Activated CD8-positive, alpha-beta memory T cell treated with anti-CD3 and anti-CD28 coated beads for 24 hours (primary cell): ENCODE measurements at regions not wholly inside any gene's neighbourhood (a gene's known extent, or its start where the extent isn't known, plus 50 kb on each side); places are given as distances from the start of the nearest gene placed in this dataset.
"Not testable (repeated sequence)": the region's sequence is repeated elsewhere in the genome, so short reads cannot be mapped to it uniquely, and the experiment has no call there.

Experiments used
- DNase-seq: peaks from one replicate; pipeline ENCODE4 v3.0.0-alpha.2; 2020

DNA sequence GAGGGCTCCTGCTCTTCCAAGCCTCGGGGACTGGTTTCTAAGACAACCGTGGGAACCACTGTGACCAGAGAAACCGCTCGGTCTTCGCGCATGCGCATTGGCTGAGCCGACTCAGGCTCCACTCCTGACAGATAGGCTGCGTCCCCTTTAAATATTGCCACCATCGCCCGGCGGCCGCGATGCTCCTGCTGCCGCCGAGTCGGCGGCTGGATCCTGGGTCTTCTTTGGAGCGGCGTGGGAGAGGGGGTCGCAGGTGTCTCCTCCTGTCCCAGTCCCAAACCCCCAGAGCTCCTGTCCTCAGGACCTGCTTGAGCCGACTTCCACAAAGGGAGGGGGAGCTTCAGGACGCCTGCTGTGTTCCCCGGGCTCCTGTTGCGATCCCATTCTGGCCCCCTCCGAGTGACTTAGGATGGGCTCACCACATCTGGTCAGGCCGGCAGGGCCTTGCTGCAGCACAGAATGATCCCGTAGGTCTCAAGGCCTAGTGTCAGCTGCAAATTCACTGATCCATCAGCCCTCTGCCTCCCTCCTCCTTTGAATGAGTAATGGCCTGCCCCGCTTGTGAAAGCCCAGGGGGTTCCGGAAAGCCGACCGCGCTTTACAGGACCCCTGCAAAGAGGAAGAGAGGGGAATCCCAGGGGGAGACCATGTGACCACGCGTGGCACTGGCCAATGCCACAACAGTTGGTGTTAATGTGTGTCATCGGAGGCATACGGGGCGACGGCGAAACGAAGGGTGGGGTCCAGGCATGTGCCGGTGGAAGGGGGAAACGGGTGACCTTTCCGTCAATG lies 683.2 kb upstream of the TPTE start:
- DNase-seq: no peak

- no peak for DNase-seq
Observed at GRCh38 chr21:9838738-9839642, 682.4 kb upstream of the TPTE start.

DNA sequence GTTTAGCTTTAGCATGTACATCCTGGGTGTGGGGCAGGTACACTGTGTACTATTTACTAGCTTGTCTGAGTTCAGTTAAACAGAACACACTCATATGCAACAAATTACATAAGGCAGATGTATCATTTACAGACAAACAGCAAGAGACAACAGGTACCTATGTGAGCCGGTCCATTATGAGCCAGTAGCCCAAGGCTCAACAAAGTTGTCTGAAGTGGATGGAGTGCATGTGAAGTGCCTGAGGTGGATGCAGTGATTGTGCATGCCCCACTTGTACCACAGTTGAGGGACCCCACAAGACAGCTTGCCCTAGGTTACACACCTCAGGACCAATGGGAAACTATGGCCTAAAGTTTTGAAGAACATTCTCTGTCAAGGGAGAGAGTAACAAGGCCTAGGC lies 677.3 kb upstream of the TPTE start:
- DNase-seq: not testable (repeated sequence)

GRCh38 chr21:9847511-9847910 lies 673.9 kb upstream of the TPTE start:
- not testable (repeated sequence) for DNase-seq

GRCh38 chr21:9851166-9851565 lies 670.2 kb upstream of the TPTE start:
- DNase-seq: not testable (repeated sequence)

DNA sequence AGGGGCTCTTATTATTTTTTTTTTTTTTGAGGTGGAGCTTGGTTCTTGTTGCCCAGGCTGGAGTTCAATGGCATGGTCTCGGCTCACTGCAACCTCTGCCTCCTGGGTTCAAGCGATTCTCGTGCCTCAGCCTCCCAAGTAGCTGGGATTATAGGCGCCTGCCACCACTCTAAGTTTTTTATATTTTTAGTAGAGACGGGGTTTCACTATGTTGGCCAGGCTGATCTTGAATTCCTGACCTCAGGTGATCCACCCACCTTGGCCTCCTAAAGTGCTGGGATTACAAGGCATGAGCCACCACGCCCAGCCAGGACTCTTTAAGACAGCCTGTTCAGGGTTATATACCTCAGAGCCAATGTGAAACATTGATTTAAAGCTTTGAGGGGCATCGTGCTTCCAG lies 669.7 kb upstream of the TPTE start:
- DNase-seq: not testable (repeated sequence)

DNA sequence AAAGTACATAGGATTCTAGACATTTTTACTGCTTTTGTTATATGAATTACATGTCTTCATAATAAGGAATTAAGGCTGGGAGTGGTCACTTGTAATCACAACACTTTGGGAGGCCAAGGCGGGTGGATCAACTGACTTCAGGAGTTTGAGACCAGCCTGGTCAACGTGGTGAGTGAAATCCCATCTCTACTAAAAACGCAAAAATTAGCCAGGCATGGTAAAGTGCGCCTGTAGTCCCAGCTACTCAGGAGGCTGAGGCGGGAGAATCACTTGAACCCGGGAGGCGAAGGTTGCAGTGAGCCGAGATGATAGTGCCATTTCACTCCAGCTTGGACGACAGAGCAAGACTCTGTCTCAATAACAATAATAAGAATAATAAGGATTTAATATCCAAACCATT lies 663.8 kb upstream of the TPTE start:
- DNase-seq: not testable (repeated sequence)

DNA sequence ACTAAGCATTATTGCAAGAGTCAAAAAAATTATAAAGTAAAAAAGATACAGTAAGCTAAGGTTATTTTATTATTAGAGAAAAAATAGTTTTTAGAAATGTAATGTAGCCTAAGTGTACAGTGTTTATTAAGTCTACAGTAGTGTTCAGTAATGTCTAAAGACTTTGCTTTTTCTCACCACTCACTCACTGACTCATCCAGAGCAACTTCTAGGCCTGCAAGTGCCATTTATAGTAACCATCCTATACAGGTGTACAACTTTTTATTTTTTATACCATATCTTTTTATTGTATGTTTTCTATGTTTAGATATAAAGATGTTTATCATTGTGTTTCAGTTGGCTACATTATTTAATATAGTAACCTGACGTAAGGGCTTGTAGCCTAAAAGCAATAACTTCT lies 661.5 kb upstream of the TPTE start:
- not testable (repeated sequence) for DNase-seq

- not testable (repeated sequence) for DNase-seq
Observed at GRCh38 chr21:9862456-9862855, 658.9 kb upstream of the TPTE start.

GRCh38 chr21:9867815-9868214 lies 653.6 kb upstream of the TPTE start:
- not testable (repeated sequence) for DNase-seq

DNA sequence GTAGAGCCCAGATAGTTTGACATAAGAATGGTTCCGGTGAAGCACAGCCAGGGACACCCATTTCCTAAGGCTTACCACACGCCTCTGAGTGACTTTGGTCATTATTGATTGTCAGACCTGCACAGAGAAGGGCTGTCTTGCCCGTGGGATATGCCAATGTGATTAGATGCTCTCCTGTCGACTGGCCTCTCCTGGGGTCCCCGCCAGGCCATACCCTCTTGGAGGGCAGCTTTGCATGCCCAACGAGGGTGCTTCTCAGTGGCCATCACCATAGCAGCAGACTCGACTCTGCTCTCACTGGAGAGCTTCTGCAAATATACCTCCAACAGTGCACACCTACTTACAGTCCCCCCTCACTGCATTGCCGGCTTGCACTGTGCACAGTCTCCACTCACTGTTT lies 648.3 kb upstream of the TPTE start:
- DNase-seq: not testable (repeated sequence)

DNA sequence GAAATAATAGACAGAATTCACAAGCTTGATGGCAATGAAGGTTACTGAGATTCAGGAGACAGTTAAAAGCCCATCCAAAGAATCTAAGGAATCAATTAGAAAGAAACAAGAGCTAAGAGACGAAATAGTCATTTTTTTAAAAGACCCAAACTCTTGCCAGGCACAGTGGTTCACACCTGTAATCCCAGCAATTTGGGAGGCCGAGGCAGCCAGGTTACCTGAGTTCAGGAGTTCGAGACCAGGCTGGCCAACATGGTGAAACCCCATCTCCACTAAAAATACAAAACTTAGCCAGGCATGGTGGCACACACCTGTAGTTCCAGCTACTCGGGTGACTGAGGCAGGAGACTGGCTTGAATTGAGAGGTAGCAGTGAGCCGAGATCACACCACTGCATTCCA lies 647.2 kb upstream of the TPTE start:
- not testable (repeated sequence) for DNase-seq

GRCh38 chr21:9881430-9881829 lies 640.0 kb upstream of the TPTE start:
- not testable (repeated sequence) for DNase-seq

GRCh38 chr21:9883047-9883446 lies 638.3 kb upstream of the TPTE start:
- not testable (repeated sequence) for DNase-seq

GRCh38 chr21:9883571-9884282 lies 637.7 kb upstream of the TPTE start:
- not testable (repeated sequence) for DNase-seq

DNA sequence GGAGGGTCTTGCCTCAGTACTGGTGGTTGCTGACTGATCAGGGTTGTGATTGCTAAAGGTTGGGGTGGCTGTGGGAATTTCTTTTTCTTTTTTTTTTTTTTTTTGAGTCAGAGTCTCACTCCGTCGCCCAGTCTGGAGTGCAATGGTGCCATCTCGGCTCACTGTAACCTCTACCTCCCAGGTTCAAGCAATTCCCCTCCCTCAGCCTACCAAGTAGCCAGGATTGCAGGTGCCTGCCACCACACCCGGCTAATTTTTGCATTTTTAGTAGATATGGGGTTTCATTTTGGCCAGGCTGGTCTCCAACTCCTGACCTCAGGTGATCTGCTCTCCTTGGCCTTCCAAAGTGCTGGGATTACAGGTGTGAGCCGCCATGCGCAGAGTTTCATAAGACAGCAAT lies 632.9 kb upstream of the TPTE start:
- not testable (repeated sequence) for DNase-seq

DNA sequence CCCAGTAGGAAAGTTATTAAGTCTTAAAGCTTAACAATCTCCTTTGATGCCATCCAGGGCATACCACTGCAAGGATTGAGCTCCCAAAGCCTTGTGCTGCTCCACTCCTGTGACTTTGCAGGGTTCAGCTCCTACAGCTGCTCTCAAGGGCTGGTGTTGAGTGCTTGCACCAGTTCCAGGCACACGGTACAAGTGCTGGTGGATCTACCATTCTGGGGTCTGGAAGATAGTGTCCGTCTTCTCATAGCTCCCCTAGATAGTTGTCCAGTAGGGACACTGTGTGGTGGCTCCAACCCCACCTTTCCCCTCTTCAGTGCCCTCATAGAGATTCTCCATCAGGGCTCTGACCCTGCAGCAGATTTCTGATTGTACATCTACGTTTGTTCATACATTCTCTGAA lies 617.8 kb upstream of the TPTE start:
- DNase-seq: not testable (repeated sequence)

- not testable (repeated sequence) for DNase-seq
Observed at GRCh38 chr21:9914135-9914534, 607.2 kb upstream of the TPTE start.

GRCh38 chr21:9919446-9919845 lies 601.9 kb upstream of the TPTE start:
- not testable (repeated sequence) for DNase-seq

GRCh38 chr21:9943639-9944038 lies 577.7 kb upstream of the TPTE start:
- DNase-seq: not testable (repeated sequence)

GRCh38 chr21:9946057-9946456 lies 575.3 kb upstream of the TPTE start:
- not testable (repeated sequence) for DNase-seq

DNA sequence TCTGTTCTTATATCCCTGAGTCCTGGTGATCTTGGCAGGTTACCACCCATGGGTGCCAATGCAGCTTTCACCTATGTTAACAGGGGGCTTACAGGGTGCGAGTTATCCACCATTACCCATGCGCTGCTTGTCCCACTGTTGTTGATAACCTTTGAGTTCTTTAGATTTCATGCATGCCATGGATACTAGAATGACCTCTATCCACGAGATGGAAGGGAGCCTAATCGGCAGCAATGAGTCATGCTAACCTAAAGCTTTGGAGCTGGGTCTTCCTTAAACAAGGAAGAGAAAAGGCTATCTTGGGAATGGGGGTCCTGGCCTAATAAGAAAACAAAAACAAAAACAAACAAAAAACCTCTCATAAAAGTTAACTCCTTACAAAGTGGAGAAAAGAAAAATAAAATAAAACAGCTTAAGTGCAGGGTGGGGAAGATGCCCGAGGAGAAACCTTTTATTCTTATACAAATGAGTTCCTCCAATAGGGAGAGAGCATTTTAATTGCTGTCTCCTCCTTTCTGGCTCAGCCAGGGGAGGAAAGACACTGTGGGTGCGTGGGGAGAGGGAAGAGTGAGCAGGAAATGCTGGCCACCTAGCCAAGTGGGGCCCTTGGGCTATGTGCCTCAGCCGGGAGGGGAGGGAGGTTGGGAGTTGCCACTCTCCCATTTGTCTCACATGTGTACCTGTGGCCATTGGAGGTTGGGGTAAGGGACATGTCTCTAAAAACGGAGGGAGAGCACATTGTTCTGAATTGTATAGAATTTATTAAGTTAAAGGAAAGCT lies 571.7 kb upstream of the TPTE start:
- DNase-seq: not testable (repeated sequence)
